Tibial nerve (tissue), 4 donors: ENCODE measurements at regions not wholly inside any gene's neighbourhood (a gene's known extent, or its start where the extent isn't known, plus 50 kb on each side); places are given as distances from the start of the nearest gene placed in this dataset.
"Not testable (repeated sequence)": the region's sequence is repeated elsewhere in the genome, so short reads cannot be mapped to it uniquely, and the experiment has no call there.

Experiments
- DNase-seq, 2 donors: peaks; one replicate each; pipeline ENCODE4 v3.0.0-alpha.2; 2019; ENCODE audit warnings: low spot score in 2 of 2
- H3K27ac ChIP-seq, 4 donors: fragments of 200-600 bp; sonication (generic) in 3 of 4; one replicate each; pipeline ENCODE4 v1.5.1; 2017 to 2019; ENCODE audit warnings: mild to moderate bottlenecking in 1 of 4
- H3K27me3 ChIP-seq, 2 donors: fragments of 200-600 bp; sonication (generic) in 1 of 2; one replicate each; pipeline versions ENCODE4 v1.5.1 to v1.6.0; 2017 to 2019
- H3K36me3 ChIP-seq, 3 donors: fragments of 200-600 bp; sonication (generic); one replicate each; pipeline ENCODE4 v1.5.1; 2018 to 2019
- H3K4me1 ChIP-seq, 4 donors: fragments of 200-600 bp; sonication (generic) in 3 of 4; one replicate each; pipeline ENCODE4 v1.5.1; 2017 to 2019
- H3K4me3 ChIP-seq, 4 donors: fragments of 200-600 bp; sonication (generic) in 3 of 4; one replicate each; pipeline ENCODE4 v1.5.1; 2017 to 2019; ENCODE audit warnings: mild to moderate bottlenecking in 1 of 4, moderate library complexity in 1 of 4
- H3K9me3 ChIP-seq, 4 donors: fragments of 200-600 bp; sonication (generic) in 3 of 4; one replicate each; pipeline ENCODE4 v1.5.1; 2017 to 2019
- EP300 ChIP-seq, 2 donors: sonication (generic); formaldehyde crosslinking; IDR thresholded peaks; one replicate each; pipeline ENCODE4 v1.6.1; 2017; ENCODE audit warnings: antibody characterized with exemption in 2 of 2, mild to moderate bottlenecking in 1 of 2
- POLR2A ChIP-seq, 2 donors: fragments of 450-650 bp; IDR thresholded peaks; one replicate each; pipeline ENCODE4 v1.6.1; 2017; ENCODE audit warnings: antibody characterized with exemption in 2 of 2, mild to moderate bottlenecking in 2 of 2, moderate library complexity in 2 of 2
- WGBS, 2 donors: methylation state at CpG; one replicate each; pipeline ENCODE4 v1.1.5; 2018; 5-methylcytosine and 5-hydroxymethylcytosine counted together
- TF ChIP-seq, protein P1 (sequence below), 5 experiments: fragments of 200-600 bp in 3 of 5; fragments of 450-650 bp in 2 of 5; sonication (generic) in 3 of 5; IDR thresholded peaks; one replicate each; pipeline ENCODE4 v1.5.1; 2016 to 2019; ENCODE audit warnings: antibody characterized with exemption in 5 of 5, mild to moderate bottlenecking in 3 of 5, moderate library complexity in 2 of 5

DNA sequence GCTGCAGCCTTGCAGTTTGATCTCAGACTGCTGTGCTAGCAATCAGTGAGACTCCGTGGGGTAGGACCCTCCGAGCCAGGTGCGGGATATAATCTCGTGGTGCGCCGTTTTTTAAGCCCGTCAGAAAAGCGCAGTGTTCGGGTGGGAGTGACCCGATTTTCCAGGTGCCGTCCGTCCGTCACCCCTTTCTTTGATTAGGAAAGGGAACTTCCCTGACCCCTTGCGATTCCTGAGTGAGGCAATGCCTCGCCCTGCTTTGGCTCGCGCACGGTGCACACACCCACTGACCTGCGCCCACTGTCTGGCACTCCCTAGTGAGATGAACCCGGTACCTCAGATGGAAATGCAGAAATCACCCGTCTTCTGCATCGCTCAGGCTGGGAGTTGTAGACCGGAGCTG lies 203.2 kb downstream of the SNCAIP start:
- not testable (repeated sequence) for DNase-seq, H3K4me1 ChIP-seq, H3K9me3 ChIP-seq, H3K27me3 ChIP-seq, H3K4me3 ChIP-seq, H3K27ac ChIP-seq, H3K36me3 ChIP-seq
- 91 to 94% methylated on average over 23 of the region's 23 CpGs for WGBS, 2 donors

DNA sequence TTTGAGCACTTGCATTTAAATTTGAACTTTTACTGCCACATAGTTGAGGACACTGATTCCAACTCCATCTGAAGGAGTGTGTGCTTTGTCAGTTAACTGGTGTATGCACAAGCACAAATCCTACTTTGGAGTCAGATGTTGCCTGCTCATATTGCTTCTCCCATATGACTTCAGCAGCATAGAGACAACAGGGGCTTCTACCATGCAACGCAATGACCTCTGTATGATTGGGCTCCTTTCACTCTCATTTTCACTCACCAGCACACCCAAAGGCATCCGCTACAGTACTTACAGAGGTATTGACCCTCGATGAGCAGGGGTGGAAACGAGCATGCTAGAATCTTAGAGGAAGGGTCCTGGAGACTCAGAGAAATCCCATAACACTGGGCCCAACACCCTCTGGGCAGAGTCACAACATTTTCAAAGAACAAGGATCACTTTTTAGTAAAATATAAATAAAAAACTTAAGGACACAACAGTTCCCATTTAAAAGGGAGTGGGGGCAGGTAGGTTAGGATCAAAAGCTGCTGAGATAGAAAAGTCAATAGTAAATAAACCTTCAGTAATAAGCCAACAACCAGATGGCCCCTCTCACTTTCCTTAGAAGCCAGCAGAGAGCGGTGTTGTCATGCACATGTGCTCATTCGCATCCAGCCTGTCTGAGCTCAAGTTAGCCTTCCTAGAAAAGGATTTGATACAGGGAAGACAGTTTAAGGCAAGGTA lies 203.8 kb downstream of the SNCAIP start:
- no peak overlapping the region for H3K4me3 ChIP-seq
- WGBS, 2 donors: 37 to 47% methylated on average over 6 of the region's 6 CpGs
- H3K36me3 ChIP-seq: no peaks in the 10 kb centered on the region
- H3K9me3 ChIP-seq: no peaks in the 10 kb centered on the region
- DNase-seq: peak in 1 of 2 donors; percentile 57
- no peak for TF ChIP-seq POLR2A (IDR thresholded peaks at IDR 0.05)
- TF ChIP-seq, protein P1, sequence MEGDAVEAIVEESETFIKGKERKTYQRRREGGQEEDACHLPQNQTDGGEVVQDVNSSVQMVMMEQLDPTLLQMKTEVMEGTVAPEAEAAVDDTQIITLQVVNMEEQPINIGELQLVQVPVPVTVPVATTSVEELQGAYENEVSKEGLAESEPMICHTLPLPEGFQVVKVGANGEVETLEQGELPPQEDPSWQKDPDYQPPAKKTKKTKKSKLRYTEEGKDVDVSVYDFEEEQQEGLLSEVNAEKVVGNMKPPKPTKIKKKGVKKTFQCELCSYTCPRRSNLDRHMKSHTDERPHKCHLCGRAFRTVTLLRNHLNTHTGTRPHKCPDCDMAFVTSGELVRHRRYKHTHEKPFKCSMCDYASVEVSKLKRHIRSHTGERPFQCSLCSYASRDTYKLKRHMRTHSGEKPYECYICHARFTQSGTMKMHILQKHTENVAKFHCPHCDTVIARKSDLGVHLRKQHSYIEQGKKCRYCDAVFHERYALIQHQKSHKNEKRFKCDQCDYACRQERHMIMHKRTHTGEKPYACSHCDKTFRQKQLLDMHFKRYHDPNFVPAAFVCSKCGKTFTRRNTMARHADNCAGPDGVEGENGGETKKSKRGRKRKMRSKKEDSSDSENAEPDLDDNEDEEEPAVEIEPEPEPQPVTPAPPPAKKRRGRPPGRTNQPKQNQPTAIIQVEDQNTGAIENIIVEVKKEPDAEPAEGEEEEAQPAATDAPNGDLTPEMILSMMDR (IDR thresholded peaks at IDR 0.05): peak; percentile 45 to 72 (median 67)
- TF ChIP-seq EP300 (IDR thresholded peaks at IDR 0.05): peak in 1 of 2 donors; percentile 11
- no peaks in the 10 kb centered on the region for H3K27me3 ChIP-seq
- no peaks in the 10 kb centered on the region for H3K4me1 ChIP-seq
- no peak overlapping the region for H3K27ac ChIP-seq

DNA sequence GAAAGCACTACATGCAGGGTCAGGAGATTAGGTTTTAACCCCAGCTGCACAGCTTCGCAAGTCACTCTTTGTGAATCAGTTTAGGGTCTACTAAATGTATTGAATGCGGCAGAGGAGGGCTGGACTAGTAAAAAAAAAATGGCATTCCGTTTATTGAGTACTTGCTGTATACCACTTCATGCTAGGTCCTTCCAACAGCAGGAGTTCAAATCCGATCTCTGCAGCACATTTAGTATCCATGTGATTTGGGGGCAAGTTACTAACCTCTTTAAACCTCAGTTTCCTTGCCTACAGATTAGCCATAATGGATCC lies 204.4 kb downstream of the SNCAIP start:
- H3K27me3 ChIP-seq: no peaks in the 10 kb centered on the region
- 67 to 81% methylated on average over 4 of the region's 4 CpGs for WGBS, 2 donors
- DNase-seq: no peak
- H3K36me3 ChIP-seq: no peaks in the 10 kb centered on the region
- TF ChIP-seq POLR2A (IDR thresholded peaks at IDR 0.05): no peak
- TF ChIP-seq EP300 (IDR thresholded peaks at IDR 0.05): no peak
- TF ChIP-seq, protein P1 (IDR thresholded peaks at IDR 0.05): no peak
- H3K4me3 ChIP-seq: no peak overlapping the region
- H3K4me1 ChIP-seq: no peaks in the 10 kb centered on the region
- H3K9me3 ChIP-seq: no peaks in the 10 kb centered on the region
- no peak overlapping the region for H3K27ac ChIP-seq

DNA sequence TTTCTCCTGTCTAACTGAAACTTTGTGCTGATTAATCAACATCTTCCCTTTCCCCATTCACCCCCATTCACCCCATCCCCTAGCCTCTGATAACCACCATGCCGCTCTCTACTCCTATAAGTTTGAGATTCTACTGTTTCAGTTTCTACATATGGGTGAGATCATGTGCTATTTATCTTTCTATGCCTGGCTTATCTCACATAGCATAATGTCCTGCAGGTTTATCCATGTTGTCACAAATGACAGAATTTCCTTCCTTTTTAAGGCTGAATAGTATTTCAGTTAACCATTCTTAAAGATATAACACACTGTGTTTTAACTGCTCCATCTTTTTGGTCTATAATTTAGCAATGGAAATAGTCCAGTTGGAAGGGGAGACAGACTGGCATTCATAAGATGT lies 205.1 kb downstream of the SNCAIP start:
- no peak for DNase-seq
- Histone ChIP-seq H3K27me3 (no peaks in the 10 kb centered on the region), H3K27ac (no peak overlapping the region), H3K4me1 (no peaks in the 10 kb centered on the region), H3K9me3 (no peaks in the 10 kb centered on the region), H3K36me3 (no peaks in the 10 kb centered on the region), H3K4me3 (no peak overlapping the region)
- 97% methylated on average over 1 of the region's 1 CpG for WGBS, 2 donors
- TF ChIP-seq POLR2A (IDR thresholded peaks at IDR 0.05) (no peak), EP300 (IDR thresholded peaks at IDR 0.05) (no peak)
- TF ChIP-seq, protein P1 (IDR thresholded peaks at IDR 0.05): no peak

DNA sequence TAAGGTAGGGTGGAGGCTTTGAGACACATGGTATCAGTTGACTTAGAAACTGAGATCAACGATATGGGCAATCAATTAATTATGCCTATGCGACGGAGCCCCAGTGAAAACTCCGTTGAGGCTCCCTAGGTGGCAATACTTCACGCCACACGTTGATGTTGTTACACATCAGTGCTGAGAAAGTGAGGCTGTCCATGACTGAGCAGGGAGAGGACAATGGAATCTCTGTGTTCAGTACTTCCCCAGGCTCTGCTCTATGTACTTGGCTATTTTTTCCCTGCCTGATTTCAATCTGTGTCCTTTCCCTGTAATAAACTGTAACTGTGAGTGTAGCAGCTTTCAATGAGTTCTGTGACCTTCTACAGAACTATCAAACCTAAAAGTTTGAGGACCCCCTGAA lies 211.7 kb downstream of the SNCAIP start:
- Histone ChIP-seq H3K4me1 (no peaks in the 10 kb centered on the region), H3K27ac (no peak overlapping the region), H3K4me3 (no peak overlapping the region), H3K27me3 (no peaks in the 10 kb centered on the region), H3K36me3 (no peaks in the 10 kb centered on the region), H3K9me3 (no peaks in the 10 kb centered on the region)
- DNase-seq: no peak
- no peak for TF ChIP-seq EP300 (IDR thresholded peaks at IDR 0.05)
- TF ChIP-seq, protein P1 (IDR thresholded peaks at IDR 0.05): no peak
- WGBS, 2 donors: 45 to 64% methylated on average over 6 of the region's 6 CpGs

DNA sequence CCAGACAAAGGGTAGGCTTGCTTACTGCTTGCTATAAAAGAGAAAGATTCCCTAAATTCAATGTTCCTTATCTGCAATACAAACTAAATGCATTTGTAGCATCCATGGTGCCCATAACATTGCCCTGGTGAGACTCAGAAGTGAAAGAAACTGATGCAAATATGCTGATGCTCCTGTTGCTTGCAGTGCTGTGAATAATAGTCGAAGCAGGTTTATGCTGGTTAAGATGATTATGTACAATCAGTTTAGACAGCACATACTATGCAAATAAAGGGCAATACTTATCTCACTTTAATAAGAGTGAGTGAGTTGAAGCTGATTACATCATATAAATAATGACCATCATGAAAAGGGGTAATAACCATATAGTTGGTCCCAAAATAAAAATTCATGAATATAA lies 215.5 kb downstream of the SNCAIP start:
- WGBS, 2 donors: 93 to 95% methylated on average over 1 of the region's 1 CpG
- H3K27ac ChIP-seq: no peak overlapping the region
- no peaks in the 10 kb centered on the region for H3K27me3 ChIP-seq

More for the DNA sequence above, 215.5 kb downstream of the SNCAIP start:
- Histone ChIP-seq H3K4me3 (no peak overlapping the region), H3K36me3 (no peaks in the 10 kb centered on the region), H3K4me1 (no peaks in the 10 kb centered on the region), H3K9me3 (no peaks in the 10 kb centered on the region)
- TF ChIP-seq POLR2A (IDR thresholded peaks at IDR 0.05) (no peak), EP300 (IDR thresholded peaks at IDR 0.05) (no peak)
- DNase-seq: no peak
